PC-9 (cell line): ENCODE measurements at regions not wholly inside any gene's neighbourhood (a gene's known extent, or its start where the extent isn't known, plus 50 kb on each side); places are given as distances from the start of the nearest gene placed in this dataset.

ENCODE experiments used
- BruUV-seq: library from RNA; stranded (reverse); fragments of 400-500 nt; replicated peaks from 2 replicates; lab custom pipeline; 2021; lab: Mats Ljungman, UMichigan
- CTCF ChIA-PET: fragments of 300-600 bp; sonication (Branson Sonifier 250); formaldehyde crosslinking; loops from one replicate; lab custom pipeline; 2022; ENCODE audit warnings: antibody characterized with exemption; lab: Charles Lee
- POLR2A ChIA-PET: fragments of 300-600 bp; sonication (Branson Sonifier 250); formaldehyde crosslinking; loops from one replicate; lab custom pipeline; 2022; ENCODE audit warnings: antibody characterized with exemption; ENCODE audit not compliant: unreplicated experiment; lab: Charles Lee
- DNase-seq, 2 experiments: peaks; one replicate each; pipeline versions ENCODE4 v3.0.0 to v3.0.0-alpha.2; 2015 to 2022; ENCODE audit warnings: mixed read lengths in 1 of 2
- H2AFZ ChIP-seq: fragments of 200-600 bp; sonication (generic); 2 replicates; pipeline ENCODE4 v1.8.1; 2017; ENCODE audit warnings: antibody characterized with exemption
- H3F3A ChIP-seq: fragments of 200-600 bp; sonication (generic); 2 replicates; pipeline ENCODE4 v1.8.1; 2017; ENCODE audit warnings: antibody characterized with exemption, mild to moderate bottlenecking, low read depth; ENCODE audit not compliant: insufficient read depth
- H3K27ac ChIP-seq: fragments of 200-600 bp; sonication (generic); 2 replicates; pipeline ENCODE4 v1.6.1; 2016; ENCODE audit warnings: mixed run types
- H3K27me3 ChIP-seq: fragments of 200-600 bp; sonication (generic); 2 replicates; pipeline ENCODE4 v1.6.1; 2016; ENCODE audit warnings: low read depth, mixed run types; ENCODE audit not compliant: insufficient read depth
- H3K36me3 ChIP-seq: fragments of 200-600 bp; sonication (generic); 2 replicates; pipeline ENCODE4 v1.6.1; 2016; ENCODE audit warnings: low read depth, mixed run types
- H3K4me1 ChIP-seq: fragments of 200-600 bp; sonication (generic); replicated peaks from 2 replicates; pipeline ENCODE4 v1.6.1; 2016; ENCODE audit warnings: mixed run types; ENCODE audit not compliant: insufficient read depth
- H3K4me2 ChIP-seq: fragments of 200-600 bp; sonication (generic); 2 replicates; pipeline ENCODE4 v1.6.1; 2017; ENCODE audit warnings: mixed run types
- H3K4me3 ChIP-seq: fragments of 200-600 bp; sonication (generic); 2 replicates; pipeline ENCODE4 v1.6.1; 2016; ENCODE audit warnings: mixed run types
- H3K79me2 ChIP-seq: fragments of 200-600 bp; sonication (generic); 2 replicates; pipeline ENCODE4 v1.6.1; 2017; ENCODE audit warnings: low read depth, mixed run types
- H3K9me2 ChIP-seq: fragments of 200-600 bp; sonication (generic); 2 replicates; pipeline ENCODE4 v1.8.1; 2017; ENCODE audit warnings: mild to moderate bottlenecking; ENCODE audit not compliant: insufficient read depth
- H3K9me3 ChIP-seq: fragments of 200-600 bp; sonication (generic); 2 replicates; pipeline ENCODE4 v1.8.1; 2016; ENCODE audit warnings: low read depth; ENCODE audit not compliant: insufficient read depth
- H4K20me1 ChIP-seq: fragments of 200-600 bp; sonication (generic); 2 replicates; pipeline ENCODE4 v1.8.1; 2017; ENCODE audit not compliant: insufficient read depth
- CTCF ChIP-seq: fragments of 200-600 bp; sonication (generic); conservative IDR thresholded peaks from 2 replicates; pipeline ENCODE4 v1.6.1; 2017; ENCODE audit warnings: mixed run types, antibody characterized with exemption, mild to moderate bottlenecking, moderate library complexity
- EZH2 ChIP-seq: fragments of 200-600 bp; sonication (generic); IDR thresholded peaks from 2 replicates; pipeline ENCODE4 v1.8.0; 2017; ENCODE audit warnings: antibody characterized with exemption, low read depth
- intact Hi-C: fragments of 100-400 bp; cut with micrococcal nuclease; formaldehyde crosslinking; loops from one replicate; pipeline ENCODE4 v1.10.0; 2022; ENCODE audit not compliant: unreplicated experiment

GRCh38 chr3:187558990-187559389 lies 111.2 kb downstream of the SST start:
- no peaks in the 10 kb centered on the region for H3K9me3 ChIP-seq
- peaks cover 21% of the 10 kb centered on the region for H3K27me3 ChIP-seq
- no peak for DNase-seq
- H3K4me3 ChIP-seq, result no peak overlapping the region
- no TSS peak for BruUV-seq
- H3K9me2 ChIP-seq, result no peaks in the 10 kb centered on the region
- no peak overlapping the region for H3K4me2 ChIP-seq
- no peaks in the 10 kb centered on the region for H3K79me2 ChIP-seq
- H2AFZ ChIP-seq, result no peak overlapping the region
- H3F3A ChIP-seq, result no peaks in the 10 kb centered on the region
- H3K27ac ChIP-seq, result no peak overlapping the region
- ChIA-PET POLR2A (interaction anchor here (0.7 kb wide), 1 partner anchor 27 kb away, joined by 6 read pairs; no protein-coding TSS in a partner anchor), CTCF (no interaction called here)
- TF ChIP-seq CTCF (no peak), EZH2 (no peak)
- 0 out of 2 replicates have a peak, but pooled peaks cover 4% of the 10 kb centered on the region for H4K20me1 ChIP-seq
- no peaks in the 10 kb centered on the region for H3K36me3 ChIP-seq
- no peaks in the 10 kb centered on the region for H3K4me1 ChIP-seq
- intact Hi-C loops, result no loop called here

- POLR2A ChIA-PET, result no interaction called here
- Histone ChIP-seq H3K4me1 (no peaks in the 10 kb centered on the region), H3K9me3 (no peaks in the 10 kb centered on the region), H3K36me3 (no peaks in the 10 kb centered on the region), H3K27ac (no peak overlapping the region), H2AFZ (no peak overlapping the region), H3K4me3 (no peak overlapping the region), H3K4me2 (no peak overlapping the region), H4K20me1 (no peaks in the 10 kb centered on the region), H3K9me2 (no peaks in the 10 kb centered on the region), H3K79me2 (no peaks in the 10 kb centered on the region), H3K27me3 (peaks cover 51% of the 10 kb centered on the region), H3F3A (no peaks in the 10 kb centered on the region)
- no peak for TF ChIP-seq EZH2
- no peak for DNase-seq
- CTCF ChIA-PET, result no interaction called here
- intact Hi-C loops, result no loop called here
- BruUV-seq, result no TSS peak
Measured at GRCh38 chr3:187551416-187551815, 118.8 kb downstream of the SST start.

GRCh38 chr3:187550446-187550845 lies 119.7 kb downstream of the SST start:
- BruUV-seq, result no TSS peak
- TF ChIP-seq CTCF (no peak), EZH2 (no peak)

GRCh38 chr3:187545366-187545765 lies 124.8 kb downstream of the SST start:
- Histone ChIP-seq H3K79me2 (no peaks in the 10 kb centered on the region), H2AFZ (no peak overlapping the region), H3K27ac (no peak overlapping the region), H3K27me3 (peaks cover 76% of the 10 kb centered on the region), H3K9me3 (no peaks in the 10 kb centered on the region), H3K4me1 (no peaks in the 10 kb centered on the region), H3F3A (no peaks in the 10 kb centered on the region), H4K20me1 (no peaks in the 10 kb centered on the region), H3K9me2 (no peaks in the 10 kb centered on the region), H3K36me3 (no peaks in the 10 kb centered on the region), H3K4me2 (no peak overlapping the region), H3K4me3 (no peak overlapping the region)
- no peak for DNase-seq
- ChIA-PET POLR2A (no interaction called here), CTCF (no interaction called here)
- intact Hi-C loops, result no loop called here
- no TSS peak for BruUV-seq
- TF ChIP-seq CTCF (no peak), EZH2 (no peak)

More at GRCh38 chr3:187550446-187550845, 119.7 kb downstream of the SST start:
- no peak for DNase-seq
- H3K79me2 ChIP-seq, result no peaks in the 10 kb centered on the region
- no peaks in the 10 kb centered on the region for H3F3A ChIP-seq
- H3K36me3 ChIP-seq, result no peaks in the 10 kb centered on the region
- H3K4me3 ChIP-seq, result no peak overlapping the region
- H3K27ac ChIP-seq, result no peak overlapping the region
- ChIA-PET POLR2A (interaction anchor here (0.6 kb wide), 1 partner anchor 1052 kb away, joined by 19 read pairs; no protein-coding TSS in a partner anchor), CTCF (no interaction called here)
- no peak overlapping the region for H3K4me2 ChIP-seq
- H3K9me2 ChIP-seq, result no peaks in the 10 kb centered on the region
- intact Hi-C loops, result no loop called here
- H3K9me3 ChIP-seq, result no peaks in the 10 kb centered on the region
- H3K4me1 ChIP-seq, result no peaks in the 10 kb centered on the region
- H4K20me1 ChIP-seq, result no peaks in the 10 kb centered on the region
- H2AFZ ChIP-seq, result no peak overlapping the region
- H3K27me3 ChIP-seq, result peaks cover 60% of the 10 kb centered on the region
